ENCODE measurements at regions not wholly inside any gene's neighbourhood (a gene's known extent, or its start where the extent isn't known, plus 50 kb on each side); places are given as distances from the start of the nearest gene placed in this dataset.

- H2AFZ ChIP-seq (ENCODE audit: low read depth, low read length) = no peak overlapping the region
Measured at GRCh38 chr10:52463826-52464225, 149.7 kb downstream of the DKK1 start.

DNA sequence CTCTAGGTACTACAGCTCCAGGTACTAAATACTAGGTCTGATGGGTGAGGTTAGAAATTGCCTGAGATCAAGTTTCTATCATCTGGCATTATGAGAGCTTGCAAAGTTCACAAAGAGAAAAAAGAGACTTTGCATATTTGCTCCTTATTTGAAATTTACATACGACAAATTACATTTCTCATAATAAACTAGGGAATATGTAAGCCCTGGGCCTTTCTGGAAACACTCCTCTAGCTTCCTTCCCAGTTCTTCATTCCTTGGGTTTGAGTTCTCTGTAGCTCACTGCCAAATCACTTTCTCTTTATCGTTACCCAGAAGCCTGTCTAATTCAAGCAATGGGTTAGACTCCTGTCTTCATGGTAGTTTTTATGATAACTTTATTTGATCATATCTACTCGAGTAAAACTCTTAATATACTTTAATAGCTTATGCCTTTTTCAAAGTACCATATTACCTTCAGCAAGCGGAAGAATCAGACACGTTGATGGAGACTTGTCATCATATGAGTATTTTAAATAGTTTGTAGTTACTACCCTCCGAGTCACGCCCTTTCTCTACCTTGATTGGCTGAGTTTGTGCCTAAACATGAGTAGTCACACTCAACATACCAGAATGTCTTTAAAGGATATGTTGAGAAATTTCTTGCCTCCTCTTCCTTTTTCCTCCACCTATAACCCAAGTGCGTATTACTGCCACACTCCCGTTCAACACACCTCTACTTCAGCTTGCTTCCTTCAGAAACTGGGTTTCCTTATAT lies 150.5 kb downstream of the DKK1 start:
- TF ChIP-seq EZH2 (IDR thresholded peaks at IDR 0.05; ENCODE audit: borderline replicate concordance, low read depth, low read length, severe bottlenecking) = no peak
- no peak for TF ChIP-seq CTCF (IDR thresholded peaks at IDR 0.05; ENCODE audit: borderline replicate concordance, extremely low read depth, low read length, poor library complexity, severe bottlenecking)
- Histone ChIP-seq H3K9ac (ENCODE audit: low read depth, low read length) (no peak overlapping the region), H3K36me3 (ENCODE audit: insufficient read depth, low read length) (no peaks in the 10 kb centered on the region), H4K20me1 (ENCODE audit: insufficient read depth, low read length) (no peaks in the 10 kb centered on the region), H3K4me2 (ENCODE audit: insufficient read depth, low read length) (no peak overlapping the region), H3K4me1 (ENCODE audit: insufficient read depth, low read length) (no peaks in the 10 kb centered on the region), H3K9me3 (ENCODE audit: insufficient read depth, low read length, severe bottlenecking) (no peaks in the 10 kb centered on the region), H3K27ac (ENCODE audit: low read length) (no peak overlapping the region), H3K79me2 (ENCODE audit: insufficient read depth, low read length) (no peaks in the 10 kb centered on the region), H3K4me3 (ENCODE audit: low read depth in 1 of 2, low read length in 2 of 2) (no peak overlapping the region), H2AFZ (ENCODE audit: low read depth, low read length) (no peak overlapping the region), H3K27me3 (ENCODE audit: insufficient read depth, low read length, poor library complexity) (no peaks in the 10 kb centered on the region)
- no peak for DNase-seq
- no peak for ATAC-seq (ENCODE audit: insufficient read depth, low read depth)

More at GRCh38 chr10:52463826-52464225, 149.7 kb downstream of the DKK1 start:
- Histone ChIP-seq H3K27me3 (ENCODE audit: insufficient read depth, low read length, poor library complexity) (no peaks in the 10 kb centered on the region), H3K79me2 (ENCODE audit: insufficient read depth, low read length) (no peaks in the 10 kb centered on the region), H3K9ac (ENCODE audit: low read depth, low read length) (no peak overlapping the region), H3K4me1 (ENCODE audit: insufficient read depth, low read length) (no peaks in the 10 kb centered on the region), H4K20me1 (ENCODE audit: insufficient read depth, low read length) (no peaks in the 10 kb centered on the region), H3K36me3 (ENCODE audit: insufficient read depth, low read length) (no peaks in the 10 kb centered on the region), H3K4me3 (ENCODE audit: low read depth in 1 of 2, low read length in 2 of 2) (no peak overlapping the region), H3K27ac (ENCODE audit: low read length) (no peak overlapping the region), H3K9me3 (ENCODE audit: insufficient read depth, low read length, severe bottlenecking) (no peaks in the 10 kb centered on the region), H3K4me2 (ENCODE audit: insufficient read depth, low read length) (no peak overlapping the region)
- ATAC-seq (ENCODE audit: insufficient read depth, low read depth) (no peak), DNase-seq (no peak)
- no peak for TF ChIP-seq CTCF (IDR thresholded peaks at IDR 0.05; ENCODE audit: borderline replicate concordance, extremely low read depth, low read length, poor library complexity, severe bottlenecking)
- no peak for TF ChIP-seq EZH2 (IDR thresholded peaks at IDR 0.05; ENCODE audit: borderline replicate concordance, low read depth, low read length, severe bottlenecking)

DNA sequence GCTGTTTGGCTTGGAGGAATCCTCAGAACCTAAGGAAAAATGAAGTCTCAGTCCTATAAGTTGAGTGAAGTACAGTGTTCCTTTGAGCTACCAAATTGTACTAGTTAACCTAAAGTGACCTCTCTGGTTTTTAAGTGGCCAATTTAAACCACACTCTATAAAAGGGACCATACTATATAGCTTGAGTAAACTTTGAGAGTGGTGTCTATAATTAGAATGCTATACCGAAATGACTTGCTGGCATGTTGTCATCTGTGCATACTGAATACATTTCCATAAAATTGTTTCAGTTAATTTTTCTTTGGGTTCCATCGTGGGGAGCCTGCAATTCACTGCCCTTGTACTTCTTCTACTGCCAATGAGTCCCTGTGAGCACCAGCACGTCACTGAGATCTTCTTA lies 151.1 kb downstream of the DKK1 start:
- Histone ChIP-seq H4K20me1 (ENCODE audit: insufficient read depth, low read length) (no peaks in the 10 kb centered on the region), H3K4me2 (ENCODE audit: insufficient read depth, low read length) (no peak overlapping the region), H3K27me3 (ENCODE audit: insufficient read depth, low read length, poor library complexity) (no peaks in the 10 kb centered on the region), H3K9me3 (ENCODE audit: insufficient read depth, low read length, severe bottlenecking) (no peaks in the 10 kb centered on the region), H2AFZ (ENCODE audit: low read depth, low read length) (no peak overlapping the region), H3K4me1 (ENCODE audit: insufficient read depth, low read length) (no peaks in the 10 kb centered on the region), H3K79me2 (ENCODE audit: insufficient read depth, low read length) (no peaks in the 10 kb centered on the region), H3K36me3 (ENCODE audit: insufficient read depth, low read length) (no peaks in the 10 kb centered on the region), H3K4me3 (ENCODE audit: low read depth in 1 of 2, low read length in 2 of 2) (no peak overlapping the region), H3K9ac (ENCODE audit: low read depth, low read length) (no peak overlapping the region), H3K27ac (ENCODE audit: low read length) (no peak overlapping the region)
- no peak for TF ChIP-seq EZH2 (IDR thresholded peaks at IDR 0.05; ENCODE audit: borderline replicate concordance, low read depth, low read length, severe bottlenecking)
- TF ChIP-seq CTCF (IDR thresholded peaks at IDR 0.05; ENCODE audit: borderline replicate concordance, extremely low read depth, low read length, poor library complexity, severe bottlenecking) = no peak
- no peak for ATAC-seq (ENCODE audit: insufficient read depth, low read depth)
- DNase-seq = no peak

All from DND-41 (cell line).